Liver (tissue), 7 donors: ENCODE measurements at regions not wholly inside any gene's neighbourhood (a gene's known extent, or its start where the extent isn't known, plus 50 kb on each side); places are given as distances from the start of the nearest gene placed in this dataset.

Experiments
- DNase-seq: peaks from one replicate; pipeline ENCODE4 v3.0.0-alpha.2; 2017; ENCODE audit warnings: low spot score
- H3K27ac ChIP-seq, 2 donors: one replicate each; pipeline ENCODE4 v1.7.0; 2013; ENCODE audit warnings: inconsistent platforms in 2 of 2, low read length in 2 of 2, control low read depth in 1 of 2, low read depth in 1 of 2, mild to moderate bottlenecking in 1 of 2
- H3K27me3 ChIP-seq, 4 donors: one replicate each; pipeline versions ENCODE4 v1.6.1 to v1.7.0; 2013; ENCODE audit warnings: low read length in 3 of 4, inconsistent platforms in 1 of 4, mild to moderate bottlenecking in 1 of 4, moderate library complexity in 1 of 4; ENCODE audit not compliant: control insufficient read depth in 4 of 4, insufficient read depth in 4 of 4
- H3K36me3 ChIP-seq, 4 donors: one replicate each; pipeline versions ENCODE4 v1.6.1 to v1.7.0; 2013; ENCODE audit warnings: low read length in 3 of 4, mild to moderate bottlenecking in 3 of 4, low read depth in 1 of 4, moderate library complexity in 1 of 4; ENCODE audit not compliant: control insufficient read depth in 4 of 4, insufficient read depth in 3 of 4
- H3K4me1 ChIP-seq, 4 donors: one replicate each; pipeline versions ENCODE4 v1.6.1 to v1.7.0; 2013; ENCODE audit warnings: low read length in 3 of 4, mild to moderate bottlenecking in 3 of 4, moderate library complexity in 1 of 4; ENCODE audit not compliant: control insufficient read depth in 4 of 4, insufficient read depth in 4 of 4
- H3K4me3 ChIP-seq, 3 donors: one replicate each; pipeline versions ENCODE4 v1.6.1 to v1.7.0; 2013; ENCODE audit warnings: low read length in 3 of 3, control low read depth in 1 of 3, low read depth in 1 of 3, mild to moderate bottlenecking in 1 of 3
- H3K9ac ChIP-seq, 2 donors: one replicate each; pipeline ENCODE4 v1.7.0; 2013; ENCODE audit warnings: low read length in 2 of 2, mild to moderate bottlenecking in 2 of 2, moderate library complexity in 2 of 2, control low read depth in 1 of 2, low read depth in 1 of 2
- H3K9me3 ChIP-seq, 4 donors: one replicate each; pipeline versions ENCODE4 v1.6.1 to v1.7.0; 2013; ENCODE audit warnings: low read length in 3 of 4; ENCODE audit not compliant: control insufficient read depth in 4 of 4
- EGR1 ChIP-seq, 2 donors: IDR thresholded peaks; 2 replicates each; pipeline ENCODE4 v1.6.1; 2016 to 2018; ENCODE audit warnings: antibody characterized with exemption in 2 of 2, low read depth in 2 of 2
- FOXA1 ChIP-seq: IDR thresholded peaks from 2 replicates; pipeline ENCODE4 v1.6.1; 2016; ENCODE audit warnings: antibody characterized with exemption
- FOXA2 ChIP-seq: IDR thresholded peaks from 2 replicates; pipeline ENCODE4 v1.6.1; 2016; ENCODE audit warnings: antibody characterized with exemption
- GABPA ChIP-seq, 2 donors: IDR thresholded peaks in 1 of 2; conservative IDR thresholded peaks in 1 of 2; 2 replicates each; pipeline ENCODE4 v1.6.1; 2016; ENCODE audit warnings: antibody characterized with exemption in 2 of 2, mild to moderate bottlenecking in 1 of 2, moderate library complexity in 1 of 2
- HNF4A ChIP-seq, 2 donors: conservative IDR thresholded peaks; 2 replicates each; pipeline ENCODE4 v1.6.1; 2016; ENCODE audit warnings: antibody characterized with exemption in 2 of 2, mild to moderate bottlenecking in 2 of 2
- HNF4G ChIP-seq: IDR thresholded peaks from 2 replicates; pipeline ENCODE4 v1.6.1; 2016; ENCODE audit warnings: antibody characterized with exemption
- JUND ChIP-seq, 2 donors: IDR thresholded peaks; 2 replicates each; pipeline ENCODE4 v1.6.1; 2016; ENCODE audit warnings: antibody characterized with exemption in 2 of 2
- NR2F2 ChIP-seq: IDR thresholded peaks from 2 replicates; pipeline ENCODE4 v1.6.1; 2016; ENCODE audit warnings: antibody characterized with exemption
- RAD21 ChIP-seq, 2 donors: IDR thresholded peaks; 2 replicates each; pipeline ENCODE4 v1.6.1; 2016; ENCODE audit warnings: antibody characterized with exemption in 2 of 2, mild to moderate bottlenecking in 2 of 2
- RXRA ChIP-seq, 2 donors: IDR thresholded peaks; 2 replicates each; pipeline ENCODE4 v1.6.1; 2017 to 2018; ENCODE audit warnings: antibody characterized with exemption in 2 of 2, mild to moderate bottlenecking in 1 of 2
- TAF1 ChIP-seq: conservative IDR thresholded peaks from 2 replicates; pipeline ENCODE4 v1.6.1; 2016; ENCODE audit warnings: antibody characterized with exemption, mild to moderate bottlenecking
- YY1 ChIP-seq: IDR thresholded peaks from 2 replicates; pipeline ENCODE4 v1.6.1; 2016; ENCODE audit warnings: antibody characterized with exemption, mild to moderate bottlenecking
- TF ChIP-seq, protein P1 (sequence below): fragments of 150-350 bp; IDR thresholded peaks from 2 replicates; pipeline ENCODE4 v1.5.1; 2017; ENCODE audit warnings: improper control_type of control experiment, low read depth, low read length; ENCODE audit not compliant: missing input control
- TF ChIP-seq, protein P2 (sequence below): IDR thresholded peaks from 2 replicates; pipeline ENCODE4 v1.6.1; 2016; ENCODE audit warnings: antibody characterized with exemption
- TF ChIP-seq, protein P3 (sequence below): IDR thresholded peaks from 2 replicates; pipeline ENCODE4 v1.6.1; 2016; ENCODE audit warnings: antibody characterized with exemption
- TF ChIP-seq, protein P4 (sequence below): IDR thresholded peaks from 2 replicates; pipeline ENCODE4 v1.6.1; 2016; ENCODE audit warnings: antibody characterized with exemption, mild to moderate bottlenecking
- donor health status: healthy.
- donor health status: healthy.
- donor health status: healthy.
- donor health status: healthy.

DNA sequence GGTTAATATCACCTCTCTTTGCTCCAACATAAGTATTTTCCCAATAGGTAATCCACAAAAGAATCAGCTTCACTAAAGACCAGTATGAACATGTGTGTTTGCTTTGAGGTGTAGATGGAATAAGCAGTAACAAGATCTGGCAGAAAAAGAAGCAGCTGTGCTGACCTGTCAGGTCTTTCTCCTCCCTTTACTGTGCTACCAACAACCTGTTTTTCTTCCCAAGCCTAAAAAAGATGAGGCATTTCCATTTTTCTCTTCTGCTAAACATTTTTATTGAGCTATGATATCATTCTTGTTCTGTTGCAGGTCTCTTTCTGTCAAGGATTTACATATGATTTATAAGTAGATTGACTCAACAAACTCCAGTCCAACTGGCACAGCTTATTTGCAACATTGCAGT, 315.2 kb upstream of the GLI3 start (continued):
- TF ChIP-seq GABPA (IDR thresholded peaks at IDR 0.05 in 1 of 2, conservative IDR thresholded peaks at IDR 0.05 in 1 of 2) = no peak
- no peak for TF ChIP-seq HNF4A (conservative IDR thresholded peaks at IDR 0.05)
- TF ChIP-seq NR2F2 = no peak

DNA sequence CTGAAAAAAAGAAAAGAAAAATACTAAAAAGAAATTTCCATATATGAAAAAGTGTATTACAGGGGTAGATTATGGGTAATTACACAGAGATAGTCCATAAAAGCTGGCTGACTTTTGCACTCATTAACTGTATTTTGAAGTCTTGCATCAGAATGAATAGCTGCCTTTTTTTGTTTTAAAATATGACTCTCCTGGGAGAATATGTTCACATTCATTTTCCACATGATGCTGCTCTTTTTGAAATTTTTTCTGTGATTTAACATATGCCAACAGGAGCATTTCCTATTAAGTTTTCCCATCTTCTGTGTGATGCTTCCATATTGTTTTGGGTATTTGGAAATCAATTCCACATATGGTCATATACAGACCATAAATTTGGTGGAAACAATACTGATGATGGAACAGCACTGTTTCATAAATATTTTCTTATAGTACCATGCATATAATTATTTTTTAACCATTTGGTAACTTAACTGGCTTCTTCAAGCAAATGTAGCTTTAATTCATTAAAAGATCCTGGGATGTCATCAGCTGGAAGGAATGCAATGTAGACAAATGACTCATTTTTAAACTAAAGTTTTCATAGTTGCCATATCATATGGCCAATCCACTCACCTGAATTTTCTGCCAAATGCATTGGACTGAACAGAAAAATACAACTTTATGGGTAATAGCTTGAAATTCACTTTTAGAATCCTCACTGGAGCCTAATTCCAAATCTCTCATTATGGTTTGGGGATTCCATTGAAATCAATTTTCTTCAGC, 313.9 kb upstream of the GLI3 start:
- no peak for DNase-seq
- Histone ChIP-seq H3K27me3 (no peaks in the 10 kb centered on the region), H3K4me1 (no peaks in the 10 kb centered on the region), H3K9ac (no peak overlapping the region), H3K27ac (no peak overlapping the region), H3K9me3 (peaks cover 3 to 6% (median 3%) of the 10 kb centered on the region in 4 donors), H3K4me3 (no peak overlapping the region), H3K36me3 (no peaks in the 10 kb centered on the region)
- TF ChIP-seq FOXA1 (no peak), GABPA (IDR thresholded peaks at IDR 0.05 in 1 of 2, conservative IDR thresholded peaks at IDR 0.05 in 1 of 2) (no peak), RXRA (IDR thresholded peaks at IDR 0.05) (no peak), YY1 (no peak), JUND (IDR thresholded peaks at IDR 0.05) (no peak), NR2F2 (no peak), HNF4A (conservative IDR thresholded peaks at IDR 0.05) (no peak), HNF4G (no peak), TAF1 (no peak), FOXA2 (no peak), EGR1 (IDR thresholded peaks at IDR 0.05; ENCODE audit: low read depth in 2 of 2) (no peak), RAD21 (IDR thresholded peaks at IDR 0.05) (no peak)
- TF ChIP-seq, protein P1, sequence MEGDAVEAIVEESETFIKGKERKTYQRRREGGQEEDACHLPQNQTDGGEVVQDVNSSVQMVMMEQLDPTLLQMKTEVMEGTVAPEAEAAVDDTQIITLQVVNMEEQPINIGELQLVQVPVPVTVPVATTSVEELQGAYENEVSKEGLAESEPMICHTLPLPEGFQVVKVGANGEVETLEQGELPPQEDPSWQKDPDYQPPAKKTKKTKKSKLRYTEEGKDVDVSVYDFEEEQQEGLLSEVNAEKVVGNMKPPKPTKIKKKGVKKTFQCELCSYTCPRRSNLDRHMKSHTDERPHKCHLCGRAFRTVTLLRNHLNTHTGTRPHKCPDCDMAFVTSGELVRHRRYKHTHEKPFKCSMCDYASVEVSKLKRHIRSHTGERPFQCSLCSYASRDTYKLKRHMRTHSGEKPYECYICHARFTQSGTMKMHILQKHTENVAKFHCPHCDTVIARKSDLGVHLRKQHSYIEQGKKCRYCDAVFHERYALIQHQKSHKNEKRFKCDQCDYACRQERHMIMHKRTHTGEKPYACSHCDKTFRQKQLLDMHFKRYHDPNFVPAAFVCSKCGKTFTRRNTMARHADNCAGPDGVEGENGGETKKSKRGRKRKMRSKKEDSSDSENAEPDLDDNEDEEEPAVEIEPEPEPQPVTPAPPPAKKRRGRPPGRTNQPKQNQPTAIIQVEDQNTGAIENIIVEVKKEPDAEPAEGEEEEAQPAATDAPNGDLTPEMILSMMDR = no peak
- TF ChIP-seq, protein P2, sequence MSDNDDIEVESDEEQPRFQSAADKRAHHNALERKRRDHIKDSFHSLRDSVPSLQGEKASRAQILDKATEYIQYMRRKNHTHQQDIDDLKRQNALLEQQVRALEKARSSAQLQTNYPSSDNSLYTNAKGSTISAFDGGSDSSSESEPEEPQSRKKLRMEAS = no peak
- TF ChIP-seq, protein P3, sequence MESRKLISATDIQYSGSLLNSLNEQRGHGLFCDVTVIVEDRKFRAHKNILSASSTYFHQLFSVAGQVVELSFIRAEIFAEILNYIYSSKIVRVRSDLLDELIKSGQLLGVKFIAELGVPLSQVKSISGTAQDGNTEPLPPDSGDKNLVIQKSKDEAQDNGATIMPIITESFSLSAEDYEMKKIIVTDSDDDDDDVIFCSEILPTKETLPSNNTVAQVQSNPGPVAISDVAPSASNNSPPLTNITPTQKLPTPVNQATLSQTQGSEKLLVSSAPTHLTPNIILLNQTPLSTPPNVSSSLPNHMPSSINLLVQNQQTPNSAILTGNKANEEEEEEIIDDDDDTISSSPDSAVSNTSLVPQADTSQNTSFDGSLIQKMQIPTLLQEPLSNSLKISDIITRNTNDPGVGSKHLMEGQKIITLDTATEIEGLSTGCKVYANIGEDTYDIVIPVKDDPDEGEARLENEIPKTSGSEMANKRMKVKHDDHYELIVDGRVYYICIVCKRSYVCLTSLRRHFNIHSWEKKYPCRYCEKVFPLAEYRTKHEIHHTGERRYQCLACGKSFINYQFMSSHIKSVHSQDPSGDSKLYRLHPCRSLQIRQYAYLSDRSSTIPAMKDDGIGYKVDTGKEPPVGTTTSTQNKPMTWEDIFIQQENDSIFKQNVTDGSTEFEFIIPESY = no peak
- TF ChIP-seq, protein P4, sequence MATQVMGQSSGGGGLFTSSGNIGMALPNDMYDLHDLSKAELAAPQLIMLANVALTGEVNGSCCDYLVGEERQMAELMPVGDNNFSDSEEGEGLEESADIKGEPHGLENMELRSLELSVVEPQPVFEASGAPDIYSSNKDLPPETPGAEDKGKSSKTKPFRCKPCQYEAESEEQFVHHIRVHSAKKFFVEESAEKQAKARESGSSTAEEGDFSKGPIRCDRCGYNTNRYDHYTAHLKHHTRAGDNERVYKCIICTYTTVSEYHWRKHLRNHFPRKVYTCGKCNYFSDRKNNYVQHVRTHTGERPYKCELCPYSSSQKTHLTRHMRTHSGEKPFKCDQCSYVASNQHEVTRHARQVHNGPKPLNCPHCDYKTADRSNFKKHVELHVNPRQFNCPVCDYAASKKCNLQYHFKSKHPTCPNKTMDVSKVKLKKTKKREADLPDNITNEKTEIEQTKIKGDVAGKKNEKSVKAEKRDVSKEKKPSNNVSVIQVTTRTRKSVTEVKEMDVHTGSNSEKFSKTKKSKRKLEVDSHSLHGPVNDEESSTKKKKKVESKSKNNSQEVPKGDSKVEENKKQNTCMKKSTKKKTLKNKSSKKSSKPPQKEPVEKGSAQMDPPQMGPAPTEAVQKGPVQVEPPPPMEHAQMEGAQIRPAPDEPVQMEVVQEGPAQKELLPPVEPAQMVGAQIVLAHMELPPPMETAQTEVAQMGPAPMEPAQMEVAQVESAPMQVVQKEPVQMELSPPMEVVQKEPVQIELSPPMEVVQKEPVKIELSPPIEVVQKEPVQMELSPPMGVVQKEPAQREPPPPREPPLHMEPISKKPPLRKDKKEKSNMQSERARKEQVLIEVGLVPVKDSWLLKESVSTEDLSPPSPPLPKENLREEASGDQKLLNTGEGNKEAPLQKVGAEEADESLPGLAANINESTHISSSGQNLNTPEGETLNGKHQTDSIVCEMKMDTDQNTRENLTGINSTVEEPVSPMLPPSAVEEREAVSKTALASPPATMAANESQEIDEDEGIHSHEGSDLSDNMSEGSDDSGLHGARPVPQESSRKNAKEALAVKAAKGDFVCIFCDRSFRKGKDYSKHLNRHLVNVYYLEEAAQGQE = no peak
